ENCODE measurements at regions not wholly inside any gene's neighbourhood (a gene's known extent, or its start where the extent isn't known, plus 50 kb on each side); places are given as distances from the start of the nearest gene placed in this dataset.

DNA sequence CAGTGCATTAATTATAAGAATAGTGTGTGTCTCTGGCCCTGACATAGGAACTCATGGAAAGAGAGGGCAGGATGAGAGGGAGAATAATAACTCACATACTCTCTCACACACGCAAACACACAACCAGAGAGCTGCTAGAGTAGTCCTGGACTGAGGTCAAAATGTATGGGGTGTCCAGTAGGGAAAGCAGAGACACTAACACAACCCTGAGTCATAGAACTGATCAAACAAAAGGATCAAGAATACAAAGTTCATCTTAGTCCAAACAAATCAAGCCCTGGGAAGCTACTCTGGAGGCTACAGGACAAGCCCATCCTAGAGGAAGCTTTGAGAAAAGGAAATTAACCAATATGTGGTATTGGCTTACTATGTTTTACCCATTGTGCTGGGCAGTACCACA, 178.5 kb upstream of the GUCY1A2 start:
- TF ChIP-seq, protein P1, sequence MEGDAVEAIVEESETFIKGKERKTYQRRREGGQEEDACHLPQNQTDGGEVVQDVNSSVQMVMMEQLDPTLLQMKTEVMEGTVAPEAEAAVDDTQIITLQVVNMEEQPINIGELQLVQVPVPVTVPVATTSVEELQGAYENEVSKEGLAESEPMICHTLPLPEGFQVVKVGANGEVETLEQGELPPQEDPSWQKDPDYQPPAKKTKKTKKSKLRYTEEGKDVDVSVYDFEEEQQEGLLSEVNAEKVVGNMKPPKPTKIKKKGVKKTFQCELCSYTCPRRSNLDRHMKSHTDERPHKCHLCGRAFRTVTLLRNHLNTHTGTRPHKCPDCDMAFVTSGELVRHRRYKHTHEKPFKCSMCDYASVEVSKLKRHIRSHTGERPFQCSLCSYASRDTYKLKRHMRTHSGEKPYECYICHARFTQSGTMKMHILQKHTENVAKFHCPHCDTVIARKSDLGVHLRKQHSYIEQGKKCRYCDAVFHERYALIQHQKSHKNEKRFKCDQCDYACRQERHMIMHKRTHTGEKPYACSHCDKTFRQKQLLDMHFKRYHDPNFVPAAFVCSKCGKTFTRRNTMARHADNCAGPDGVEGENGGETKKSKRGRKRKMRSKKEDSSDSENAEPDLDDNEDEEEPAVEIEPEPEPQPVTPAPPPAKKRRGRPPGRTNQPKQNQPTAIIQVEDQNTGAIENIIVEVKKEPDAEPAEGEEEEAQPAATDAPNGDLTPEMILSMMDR (IDR thresholded peaks at IDR 0.05): no peak
- TF ChIP-seq, protein P2, sequence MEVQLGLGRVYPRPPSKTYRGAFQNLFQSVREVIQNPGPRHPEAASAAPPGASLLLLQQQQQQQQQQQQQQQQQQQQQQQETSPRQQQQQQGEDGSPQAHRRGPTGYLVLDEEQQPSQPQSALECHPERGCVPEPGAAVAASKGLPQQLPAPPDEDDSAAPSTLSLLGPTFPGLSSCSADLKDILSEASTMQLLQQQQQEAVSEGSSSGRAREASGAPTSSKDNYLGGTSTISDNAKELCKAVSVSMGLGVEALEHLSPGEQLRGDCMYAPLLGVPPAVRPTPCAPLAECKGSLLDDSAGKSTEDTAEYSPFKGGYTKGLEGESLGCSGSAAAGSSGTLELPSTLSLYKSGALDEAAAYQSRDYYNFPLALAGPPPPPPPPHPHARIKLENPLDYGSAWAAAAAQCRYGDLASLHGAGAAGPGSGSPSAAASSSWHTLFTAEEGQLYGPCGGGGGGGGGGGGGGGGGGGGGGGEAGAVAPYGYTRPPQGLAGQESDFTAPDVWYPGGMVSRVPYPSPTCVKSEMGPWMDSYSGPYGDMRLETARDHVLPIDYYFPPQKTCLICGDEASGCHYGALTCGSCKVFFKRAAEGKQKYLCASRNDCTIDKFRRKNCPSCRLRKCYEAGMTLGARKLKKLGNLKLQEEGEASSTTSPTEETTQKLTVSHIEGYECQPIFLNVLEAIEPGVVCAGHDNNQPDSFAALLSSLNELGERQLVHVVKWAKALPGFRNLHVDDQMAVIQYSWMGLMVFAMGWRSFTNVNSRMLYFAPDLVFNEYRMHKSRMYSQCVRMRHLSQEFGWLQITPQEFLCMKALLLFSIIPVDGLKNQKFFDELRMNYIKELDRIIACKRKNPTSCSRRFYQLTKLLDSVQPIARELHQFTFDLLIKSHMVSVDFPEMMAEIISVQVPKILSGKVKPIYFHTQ (CRISPR knock-in tag; IDR thresholded peaks at IDR 0.05): no peak
- TF ChIP-seq, protein P3, sequence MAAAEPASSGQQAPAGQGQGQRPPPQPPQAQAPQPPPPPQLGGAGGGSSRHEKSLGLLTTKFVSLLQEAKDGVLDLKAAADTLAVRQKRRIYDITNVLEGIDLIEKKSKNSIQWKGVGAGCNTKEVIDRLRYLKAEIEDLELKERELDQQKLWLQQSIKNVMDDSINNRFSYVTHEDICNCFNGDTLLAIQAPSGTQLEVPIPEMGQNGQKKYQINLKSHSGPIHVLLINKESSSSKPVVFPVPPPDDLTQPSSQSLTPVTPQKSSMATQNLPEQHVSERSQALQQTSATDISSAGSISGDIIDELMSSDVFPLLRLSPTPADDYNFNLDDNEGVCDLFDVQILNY (CRISPR knock-in tag; IDR thresholded peaks at IDR 0.05): no peak
- no peak for TF ChIP-seq ZNF121 (CRISPR knock-in tag; IDR thresholded peaks at IDR 0.05)

All from WTC11 (cell line).